GM23248 (cell line): ENCODE measurements at regions not wholly inside any gene's neighbourhood (a gene's known extent, or its start where the extent isn't known, plus 50 kb on each side); places are given as distances from the start of the nearest gene placed in this dataset.

Experiments
- EZH2 ChIP-seq: fragments of 200-600 bp; sonication (generic); IDR thresholded peaks from 2 replicates; pipeline ENCODE4 v1.6.1; 2018; ENCODE audit warnings: antibody characterized with exemption, mild to moderate bottlenecking; ENCODE audit not compliant: insufficient read depth, poor library complexity, severe bottlenecking
- EZH2phosphoT487 ChIP-seq: fragments of 200-600 bp; sonication (generic); IDR thresholded peaks from 2 replicates; pipeline ENCODE4 v1.6.1; 2018; ENCODE audit warnings: antibody characterized with exemption, moderate library complexity, mild to moderate bottlenecking, low read depth; ENCODE audit not compliant: insufficient read depth

DNA sequence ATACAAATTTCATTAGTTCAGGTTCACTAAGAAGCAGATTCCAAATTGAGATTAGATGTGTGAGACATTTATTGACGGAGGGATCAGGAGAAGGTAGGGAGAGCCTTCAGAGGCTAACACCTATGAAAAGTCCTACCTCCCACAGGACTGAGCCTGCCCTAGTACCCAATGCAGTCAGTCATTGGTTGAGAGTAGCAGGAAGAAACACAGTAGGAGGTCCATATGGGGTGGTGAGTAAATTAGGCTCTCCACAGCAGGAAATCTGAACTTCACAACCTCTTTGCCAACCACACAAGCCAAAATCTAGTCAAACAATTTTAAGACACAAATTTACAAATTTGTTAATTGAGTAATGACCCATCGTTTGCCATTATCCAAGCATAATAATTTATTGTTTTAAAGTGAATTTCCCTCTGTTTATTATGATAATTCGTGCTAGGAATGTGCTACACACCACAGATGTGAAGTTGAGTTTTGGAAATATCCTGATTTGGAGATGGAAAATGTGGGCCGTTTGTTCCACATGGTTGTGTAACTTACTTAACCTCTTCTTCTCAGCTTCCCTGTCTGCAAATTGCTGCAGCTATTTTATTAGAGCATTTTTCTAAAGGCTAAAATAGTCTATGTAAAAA lies 542.1 kb downstream of the ETS1 start:
- TF ChIP-seq EZH2 (no peak), EZH2phosphoT487 (no peak)
